ENCODE measurements at regions not wholly inside any gene's neighbourhood (a gene's known extent, or its start where the extent isn't known, plus 50 kb on each side); places are given as distances from the start of the nearest gene placed in this dataset.

- TF ChIP-seq CTCF (IDR thresholded peaks at IDR 0.05; ENCODE audit: insufficient read depth, low read length, poor library complexity, severe bottlenecking) (no peak), EZH2phosphoT487 (conservative IDR thresholded peaks at IDR 0.05; ENCODE audit: low read length) (no peak)
Measured at GRCh38 chr4:135210341-135210740, 1008.8 kb upstream of the PABPC4L start.

Measured in SU-DHL-6 (cell line).